ENCODE measurements at regions not wholly inside any gene's neighbourhood (a gene's known extent, or its start where the extent isn't known, plus 50 kb on each side); places are given as distances from the start of the nearest gene placed in this dataset.

GRCh38 chr7:113460067-113460466 is 341.7 kb upstream of the SMIM30 start:
- TF ChIP-seq ZNF274 (IDR thresholded peaks at IDR 0.05; ENCODE audit: insufficient read depth, insufficient read length) (no peak), CTCF (IDR thresholded peaks at IDR 0.05 in 2 of 3, conservative IDR thresholded peaks at IDR 0.05 in 1 of 3; ENCODE audit: control insufficient read depth in 2 of 3, extremely low read depth in 1 of 3, insufficient read depth in 1 of 3, low read depth in 3 of 3, low read length in 3 of 3) (no peak), CBFB (IDR thresholded peaks at IDR 0.05; ENCODE audit: low read depth) (no peak), ELK1 (IDR thresholded peaks at IDR 0.05; ENCODE audit: low read depth, low read length) (no peak), ZNF24 (IDR thresholded peaks at IDR 0.05) (no peak), ZBTB33 (IDR thresholded peaks at IDR 0.05) (no peak)
